Fibroblast of mammary gland (primary cell): ENCODE measurements at regions not wholly inside any gene's neighbourhood (a gene's known extent, or its start where the extent isn't known, plus 50 kb on each side); places are given as distances from the start of the nearest gene placed in this dataset.

Experiments
- DNase-seq: peaks from one replicate; pipeline ENCODE4 v3.0.0-alpha.2; 2010; ENCODE audit warnings: low read depth
- H3K4me3 ChIP-seq: 2 replicates; pipeline ENCODE4 v1.5.1; 2011; ENCODE audit warnings: low read depth, mild to moderate bottlenecking, low read length, moderate library complexity; ENCODE audit not compliant: control insufficient read depth
- CTCF ChIP-seq: conservative IDR thresholded peaks from 2 replicates; pipeline ENCODE4 v1.5.1; 2011; ENCODE audit warnings: low read depth, low read length, inconsistent platforms; ENCODE audit not compliant: control insufficient read depth, insufficient read depth

- TF ChIP-seq CTCF, result no peak
- DNase-seq, result no peak
- H3K4me3 ChIP-seq, result no peak overlapping the region
These were observed 261.9 kb upstream of the SUCLG2 start for GRCh38 chr3:67916353-67916752.

GRCh38 chr3:67907735-67908134 lies 253.3 kb upstream of the SUCLG2 start:
- DNase-seq, result no peak
- H3K4me3 ChIP-seq, result no peak overlapping the region

GRCh38 chr3:67906261-67906660 lies 251.8 kb upstream of the SUCLG2 start:
- TF ChIP-seq CTCF, result no peak
- DNase-seq, result no peak
- H3K4me3 ChIP-seq, result no peak overlapping the region

More at GRCh38 chr3:67907735-67908134, 253.3 kb upstream of the SUCLG2 start:
- no peak for TF ChIP-seq CTCF

- DNase-seq, result no peak
- no peak for TF ChIP-seq CTCF
- H3K4me3 ChIP-seq, result no peak overlapping the region
These were observed 247.3 kb upstream of the SUCLG2 start for GRCh38 chr3:67901681-67902080.

GRCh38 chr3:67898916-67899315 lies 244.5 kb upstream of the SUCLG2 start:
- TF ChIP-seq CTCF, result no peak
- no peak overlapping the region for H3K4me3 ChIP-seq
- no peak for DNase-seq

GRCh38 chr3:67897351-67898336 lies 243.2 kb upstream of the SUCLG2 start:
- no peak overlapping the region for H3K4me3 ChIP-seq
- no peak for TF ChIP-seq CTCF
- no peak for DNase-seq

GRCh38 chr3:67896130-67896529 lies 241.7 kb upstream of the SUCLG2 start:
- no peak for DNase-seq
- TF ChIP-seq CTCF, result no peak
- H3K4me3 ChIP-seq, result no peak overlapping the region
